Spleen (tissue), 7 donors: ENCODE measurements at regions not wholly inside any gene's neighbourhood (a gene's known extent, or its start where the extent isn't known, plus 50 kb on each side); places are given as distances from the start of the nearest gene placed in this dataset.
"Not testable (repeated sequence)": the region's sequence is repeated elsewhere in the genome, so short reads cannot be mapped to it uniquely, and the experiment has no call there.

Experiments
- CTCF ChIP-seq, 11 experiments: fragments of 200-600 bp in 7 of 11; fragments of 450-650 bp in 4 of 11; sonication (generic) in 4 of 11; IDR thresholded peaks in 8 of 11; conservative IDR thresholded peaks in 3 of 11; 1 replicate in 7 of 11; 2 replicates in 4 of 11; pipeline versions ENCODE4 v1.4.0 to v1.8.0; 2016 to 2021; ENCODE audit warnings: antibody characterized with exemption in 11 of 11, inconsistent platforms in 4 of 11, mild to moderate bottlenecking in 1 of 11
- POLR2A ChIP-seq, 3 donors: fragments of 450-650 bp; IDR thresholded peaks; one replicate each; pipeline ENCODE4 v1.5.1; 2017; ENCODE audit warnings: antibody characterized with exemption in 3 of 3, mild to moderate bottlenecking in 1 of 3
- POLR2AphosphoS5 ChIP-seq, 3 donors: sonication (generic); formaldehyde crosslinking; IDR thresholded peaks; one replicate each; pipeline ENCODE4 v1.5.1; 2017; ENCODE audit warnings: antibody characterized with exemption in 3 of 3
- donor health status: DM: no; HTN: no; CAD: no; lungs with moderate emphysema.
- donor health status: DM: no; HTN: no; CAD: no.
- donor health status: DM: no; HTN: no; CAD: no.

GRCh38 chr1:827211-828063, 96.3 kb upstream of the SAMD11 start:
- not testable (repeated sequence) for TF ChIP-seq CTCF (IDR thresholded peaks at IDR 0.05 in 8 of 11, conservative IDR thresholded peaks at IDR 0.05 in 3 of 11); POLR2A (IDR thresholded peaks at IDR 0.05)
- TF ChIP-seq POLR2AphosphoS5 (IDR thresholded peaks at IDR 0.05), result peak; percentile 86 to 90 (median 88)
